ENCODE measurements at regions not wholly inside any gene's neighbourhood (a gene's known extent, or its start where the extent isn't known, plus 50 kb on each side); places are given as distances from the start of the nearest gene placed in this dataset.

DNA sequence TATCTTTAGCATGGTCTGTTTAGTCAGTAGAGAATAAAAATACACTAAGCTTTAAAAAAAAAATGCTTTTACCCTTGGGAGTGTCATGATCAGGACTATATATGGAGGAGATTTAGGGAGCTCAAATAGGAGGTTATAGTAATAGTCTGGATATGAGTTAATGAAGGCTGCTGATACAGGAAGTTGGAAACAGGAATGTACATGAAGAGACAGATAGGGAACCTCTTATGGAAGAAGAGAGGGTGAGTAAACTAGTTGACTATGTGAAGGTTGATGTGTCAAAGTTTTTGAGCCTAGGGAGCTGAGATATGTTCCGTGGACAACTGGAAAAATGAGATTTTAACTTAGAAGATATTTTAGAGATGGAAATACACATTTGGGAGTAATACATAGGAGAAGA is 472.0 kb upstream of the FZD8 start:
- DNase-seq (ENCODE audit: low read depth), result no peak
- TF ChIP-seq, protein P1, sequence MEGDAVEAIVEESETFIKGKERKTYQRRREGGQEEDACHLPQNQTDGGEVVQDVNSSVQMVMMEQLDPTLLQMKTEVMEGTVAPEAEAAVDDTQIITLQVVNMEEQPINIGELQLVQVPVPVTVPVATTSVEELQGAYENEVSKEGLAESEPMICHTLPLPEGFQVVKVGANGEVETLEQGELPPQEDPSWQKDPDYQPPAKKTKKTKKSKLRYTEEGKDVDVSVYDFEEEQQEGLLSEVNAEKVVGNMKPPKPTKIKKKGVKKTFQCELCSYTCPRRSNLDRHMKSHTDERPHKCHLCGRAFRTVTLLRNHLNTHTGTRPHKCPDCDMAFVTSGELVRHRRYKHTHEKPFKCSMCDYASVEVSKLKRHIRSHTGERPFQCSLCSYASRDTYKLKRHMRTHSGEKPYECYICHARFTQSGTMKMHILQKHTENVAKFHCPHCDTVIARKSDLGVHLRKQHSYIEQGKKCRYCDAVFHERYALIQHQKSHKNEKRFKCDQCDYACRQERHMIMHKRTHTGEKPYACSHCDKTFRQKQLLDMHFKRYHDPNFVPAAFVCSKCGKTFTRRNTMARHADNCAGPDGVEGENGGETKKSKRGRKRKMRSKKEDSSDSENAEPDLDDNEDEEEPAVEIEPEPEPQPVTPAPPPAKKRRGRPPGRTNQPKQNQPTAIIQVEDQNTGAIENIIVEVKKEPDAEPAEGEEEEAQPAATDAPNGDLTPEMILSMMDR (IDR thresholded peaks at IDR 0.05; ENCODE audit: insufficient read depth, low read depth, low read length, missing control alignments), result no peak

DNA sequence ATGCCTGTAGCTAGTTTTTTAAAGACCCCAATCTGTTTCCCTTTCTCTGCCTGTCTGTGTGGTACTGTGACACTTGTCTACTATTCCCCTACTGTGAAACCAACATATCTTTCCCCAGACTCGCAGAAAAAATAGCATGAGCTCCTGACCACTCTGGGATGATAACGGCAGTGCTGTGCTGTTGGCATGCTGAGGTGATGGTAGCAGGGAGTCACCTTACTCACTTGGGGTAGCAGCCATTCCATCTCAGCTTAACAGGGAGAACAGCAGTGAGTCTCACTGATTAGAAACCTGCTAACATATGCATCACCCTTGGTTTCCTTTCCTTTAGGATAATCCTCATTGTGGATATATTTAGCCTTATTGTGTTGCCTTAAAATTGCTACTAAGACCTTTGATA is 469.6 kb upstream of the FZD8 start:
- TF ChIP-seq, protein P1 (IDR thresholded peaks at IDR 0.05; ENCODE audit: insufficient read depth, low read depth, low read length, missing control alignments), result no peak
- H3K4me3 ChIP-seq (ENCODE audit: low read depth, low read length), result no peak overlapping the region
- no peak for DNase-seq (ENCODE audit: low read depth)

More for the DNA sequence above, 472.0 kb upstream of the FZD8 start:
- H3K4me3 ChIP-seq (ENCODE audit: low read depth, low read length), result no peak overlapping the region

DNA sequence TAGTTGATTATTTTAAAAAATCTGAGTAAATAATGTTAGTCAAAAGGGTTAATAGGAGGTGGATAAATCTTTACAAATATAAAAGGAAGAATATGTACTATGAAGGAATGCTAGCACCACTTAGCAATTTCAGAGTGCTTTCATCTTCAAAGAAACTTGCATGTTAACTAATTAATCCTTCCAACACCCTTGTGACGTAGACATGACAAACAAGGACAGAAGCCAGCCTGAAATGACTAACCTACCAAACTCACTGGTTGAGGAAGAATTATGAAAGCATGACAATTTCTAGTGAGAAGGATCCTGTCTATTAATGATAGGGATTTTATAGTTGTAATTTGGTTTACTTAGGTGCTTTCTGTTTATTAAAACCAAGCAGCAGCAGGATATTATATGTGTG is 468.0 kb upstream of the FZD8 start:
- TF ChIP-seq, protein P1 (IDR thresholded peaks at IDR 0.05; ENCODE audit: insufficient read depth, low read depth, low read length, missing control alignments), result no peak
- DNase-seq (ENCODE audit: low read depth), result no peak
- H3K4me3 ChIP-seq (ENCODE audit: low read depth, low read length), result no peak overlapping the region

DNA sequence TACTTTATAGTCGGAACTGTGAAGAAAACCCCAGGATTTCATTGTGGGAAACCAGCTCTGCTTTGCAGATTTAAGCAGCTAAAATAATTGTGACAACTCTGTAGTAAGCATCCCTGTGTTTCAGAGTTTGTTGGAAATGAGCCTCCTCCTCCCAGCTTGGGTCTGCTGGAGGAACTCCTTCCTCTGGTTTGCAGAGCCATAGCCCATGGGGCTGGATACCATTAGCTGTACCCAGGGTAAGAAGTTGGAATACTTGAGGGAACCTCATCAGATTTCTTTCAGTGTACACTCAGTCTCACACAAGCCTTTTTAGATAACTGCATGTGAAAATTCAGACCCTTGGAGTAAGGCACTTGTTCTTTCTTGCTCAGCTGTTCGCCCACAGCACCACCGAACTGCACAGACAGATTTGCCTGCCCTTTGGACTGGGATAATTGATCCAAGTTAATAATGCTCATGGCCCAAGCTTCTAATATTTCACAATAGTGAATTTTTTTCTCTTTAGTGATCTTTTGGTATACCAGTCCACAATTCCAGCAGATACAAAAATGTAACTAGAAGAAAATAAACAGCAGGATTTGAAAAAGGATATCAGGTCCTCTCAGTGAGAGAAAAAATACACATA is 467.4 kb upstream of the FZD8 start:
- TF ChIP-seq, protein P1 (IDR thresholded peaks at IDR 0.05; ENCODE audit: insufficient read depth, low read depth, low read length, missing control alignments), result no peak
- no peak overlapping the region for H3K4me3 ChIP-seq (ENCODE audit: low read depth, low read length)

DNA sequence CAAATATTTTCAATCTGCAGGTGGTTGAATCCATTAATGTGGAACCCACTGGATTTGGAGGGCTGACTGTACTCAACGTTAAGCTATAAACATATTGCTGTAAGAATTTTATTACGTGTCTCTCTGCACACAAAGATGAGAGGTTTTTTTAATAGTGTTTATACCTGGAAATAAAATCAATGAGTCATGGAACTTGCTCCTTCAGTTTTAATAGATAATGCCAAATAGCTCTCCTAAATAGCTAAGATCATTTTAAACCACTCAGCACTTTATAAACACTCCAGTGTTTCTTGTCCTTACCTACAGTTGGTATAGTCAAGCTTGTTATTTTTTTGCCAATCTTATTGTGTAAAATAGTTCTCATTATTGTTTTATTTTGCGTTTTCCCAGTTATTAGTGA is 455.6 kb upstream of the FZD8 start:
- TF ChIP-seq, protein P1 (IDR thresholded peaks at IDR 0.05; ENCODE audit: insufficient read depth, low read depth, low read length, missing control alignments), result no peak

More for the DNA sequence above, 467.4 kb upstream of the FZD8 start:
- no peak for DNase-seq (ENCODE audit: low read depth)

DNA sequence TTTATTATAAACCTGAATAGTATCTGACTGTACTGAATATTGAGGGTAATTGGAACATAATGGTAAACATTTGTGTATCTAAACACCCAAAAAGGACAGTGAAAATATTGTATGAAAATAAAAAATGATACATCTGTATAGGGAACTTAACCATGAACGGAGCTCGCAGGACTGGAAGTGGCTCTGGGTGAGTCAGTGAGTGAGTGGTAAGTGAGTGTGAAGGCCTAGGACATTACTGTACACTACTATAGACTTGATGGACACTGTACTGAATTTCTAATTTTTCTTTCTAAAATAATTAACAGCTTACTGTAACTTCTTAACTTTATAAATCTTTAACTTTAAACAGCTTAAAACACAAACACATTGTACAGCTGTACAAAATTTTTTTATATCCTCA is 454.5 kb upstream of the FZD8 start:
- DNase-seq (ENCODE audit: low read depth), result no peak
- TF ChIP-seq, protein P1 (IDR thresholded peaks at IDR 0.05; ENCODE audit: insufficient read depth, low read depth, low read length, missing control alignments), result no peak
- no peak overlapping the region for H3K4me3 ChIP-seq (ENCODE audit: low read depth, low read length)

More for the DNA sequence above, 455.6 kb upstream of the FZD8 start:
- H3K4me3 ChIP-seq (ENCODE audit: low read depth, low read length), result no peak overlapping the region
- no peak for DNase-seq (ENCODE audit: low read depth)

DNA sequence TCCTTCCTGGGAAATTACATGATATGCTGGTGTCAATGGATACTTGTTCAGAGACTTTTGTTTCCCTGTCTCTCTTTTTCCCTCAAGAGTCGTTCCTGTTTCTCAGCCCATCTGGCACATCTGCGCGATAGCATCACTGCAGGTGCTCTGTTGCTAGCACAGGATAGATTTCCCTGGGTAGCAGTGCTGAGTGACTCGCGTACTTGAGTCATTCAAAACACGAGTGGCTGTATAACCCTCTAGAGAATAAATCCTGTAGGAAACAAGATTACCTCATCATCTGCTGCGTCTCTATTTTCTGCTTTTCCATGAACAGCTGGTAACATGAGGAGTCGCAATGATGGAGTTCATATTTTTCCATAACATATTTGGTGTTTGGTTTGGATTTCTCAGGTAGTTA is 452.0 kb upstream of the FZD8 start:
- no peak for DNase-seq (ENCODE audit: low read depth)
- TF ChIP-seq, protein P1 (IDR thresholded peaks at IDR 0.05; ENCODE audit: insufficient read depth, low read depth, low read length, missing control alignments), result no peak
- no peak overlapping the region for H3K4me3 ChIP-seq (ENCODE audit: low read depth, low read length)
